HG02870 (cell line): ENCODE measurements at regions not wholly inside any gene's neighbourhood (a gene's known extent, or its start where the extent isn't known, plus 50 kb on each side); places are given as distances from the start of the nearest gene placed in this dataset.

ENCODE experiments used
- ATAC-seq: cut with Tn5 transposase; IDR thresholded peaks from one replicate; pipeline ENCODE4 v1.9.1; 2021; ENCODE audit warnings: mild to moderate bottlenecking, moderate library complexity; ENCODE audit not compliant: unreplicated experiment

GRCh38 chr3:130838898-130839600 lies 54.8 kb upstream of the ATP2C1 start:
- ATAC-seq, result no peak

- ATAC-seq, result peak; percentile 62
Observed at GRCh38 chr3:130839813-130840212, 54.1 kb upstream of the ATP2C1 start.

- no peak for ATAC-seq
Observed at GRCh38 chr3:130841357-130841756, 52.5 kb upstream of the ATP2C1 start.

- ATAC-seq, result no peak
Observed at GRCh38 chr3:130843441-130843840, 50.4 kb upstream of the ATP2C1 start.
